GM10248 (cell line): ENCODE measurements at regions not wholly inside any gene's neighbourhood (a gene's known extent, or its start where the extent isn't known, plus 50 kb on each side); places are given as distances from the start of the nearest gene placed in this dataset.
"Not testable (repeated sequence)": the region's sequence is repeated elsewhere in the genome, so short reads cannot be mapped to it uniquely, and the experiment has no call there.

Source experiments
- CTCF ChIA-PET: fragments of 300-600 bp; sonication (Branson Sonifier 250); formaldehyde crosslinking; extraction: SDS; loops from one replicate; lab custom pipeline; 2021; ENCODE audit warnings: antibody characterized with exemption; lab: Yijun Ruan, JAX
- POLR2A ChIA-PET: fragments of 350-650 bp; sonication (Branson Sonifier 250); formaldehyde crosslinking; extraction: SDS; loops from one replicate; lab custom pipeline; 2020; ENCODE audit warnings: antibody characterized with exemption; lab: Yijun Ruan, JAX
- DNase-seq: peaks from one replicate; pipeline ENCODE4 v3.0.0; 2012; ENCODE audit errors: extremely low spot score
- CTCF ChIP-seq: IDR thresholded peaks from 2 replicates; pipeline ENCODE4 v1.5.1; 2012; ENCODE audit warnings: mild to moderate bottlenecking, low read depth; ENCODE audit errors: extremely low read depth, missing control alignments, control extremely low read depth

GRCh38 chr2:35606394-35606793, 749.2 kb upstream of the CRIM1 start:
- ChIA-PET POLR2A (no interaction called here), CTCF (interaction anchor here (1.0 kb wide), 1 partner anchor 11 kb away, joined by 4 read pairs; no protein-coding TSS in a partner anchor)
- no peak for TF ChIP-seq CTCF
- no peak for DNase-seq

DNA sequence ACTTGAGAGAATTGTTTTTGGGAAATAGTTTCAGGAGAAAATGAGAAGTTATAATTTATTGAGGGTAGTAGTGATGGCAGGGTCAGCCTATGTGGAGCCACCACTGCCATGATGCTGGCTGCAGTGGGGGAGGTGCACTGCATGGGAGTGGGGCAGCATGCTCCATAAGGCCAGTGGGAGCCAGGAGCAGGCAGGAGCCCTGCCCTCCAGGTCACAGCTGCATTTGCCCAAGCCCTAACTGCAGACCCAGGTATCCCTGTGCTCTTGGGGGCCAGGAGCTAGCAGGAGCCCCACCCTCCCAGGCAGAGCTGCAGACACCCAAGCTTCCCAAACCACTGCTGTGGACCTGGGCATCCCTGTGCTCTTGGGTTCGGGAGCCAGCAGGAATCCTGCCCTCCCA, 757.3 kb upstream of the CRIM1 start:
- TF ChIP-seq CTCF: no peak
- ChIA-PET CTCF (interaction anchor here (1.3 to 1.9 kb wide), 3 partner anchors 10 to 44 kb away, joined by 4 to 6 read pairs (median 4); no protein-coding TSS in a partner anchor), POLR2A (no interaction called here)
- no peak for DNase-seq

- DNase-seq: no peak
- ChIA-PET POLR2A (no interaction called here), CTCF (interaction anchor here (1.4 kb wide), 1 partner anchor 8 kb away, joined by 3 read pairs; no protein-coding TSS in a partner anchor)
- no peak for TF ChIP-seq CTCF
These were observed 763.7 kb upstream of the CRIM1 start for GRCh38 chr2:35591886-35592285.

DNA sequence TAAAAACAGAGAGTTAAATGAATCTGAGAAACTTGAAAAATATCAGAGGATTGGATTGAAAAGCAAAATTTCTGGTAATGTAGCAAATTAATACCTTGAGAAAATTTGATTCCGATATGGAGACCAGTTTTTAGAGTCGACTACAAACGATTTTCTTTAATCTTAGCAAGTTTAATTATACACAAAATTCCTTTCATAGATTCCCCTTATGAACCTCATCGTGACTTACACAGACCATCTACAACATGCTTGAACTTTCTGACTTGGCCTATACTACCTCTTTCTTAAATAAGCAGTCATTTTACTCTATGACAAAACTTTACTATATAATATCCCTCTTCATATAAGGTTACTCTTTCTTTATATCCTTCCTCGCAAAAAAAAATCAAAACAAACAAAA, 769.6 kb upstream of the CRIM1 start:
- no peak for DNase-seq
- ChIA-PET POLR2A (no interaction called here), CTCF (interaction anchor here (1.2 kb wide), 1 partner anchor 12 kb away, joined by 3 read pairs; no protein-coding TSS in a partner anchor)
- TF ChIP-seq CTCF: no peak

- no peak for DNase-seq
- CTCF ChIA-PET: no interaction called here
- POLR2A ChIA-PET: no interaction called here
- TF ChIP-seq CTCF: no peak
These were observed 772.9 kb upstream of the CRIM1 start for GRCh38 chr2:35582637-35583036.

- no peak for TF ChIP-seq CTCF
- POLR2A ChIA-PET: no interaction called here
- DNase-seq: no peak
- CTCF ChIA-PET: no interaction called here
These were observed 774.6 kb upstream of the CRIM1 start for GRCh38 chr2:35580956-35581355.

DNA sequence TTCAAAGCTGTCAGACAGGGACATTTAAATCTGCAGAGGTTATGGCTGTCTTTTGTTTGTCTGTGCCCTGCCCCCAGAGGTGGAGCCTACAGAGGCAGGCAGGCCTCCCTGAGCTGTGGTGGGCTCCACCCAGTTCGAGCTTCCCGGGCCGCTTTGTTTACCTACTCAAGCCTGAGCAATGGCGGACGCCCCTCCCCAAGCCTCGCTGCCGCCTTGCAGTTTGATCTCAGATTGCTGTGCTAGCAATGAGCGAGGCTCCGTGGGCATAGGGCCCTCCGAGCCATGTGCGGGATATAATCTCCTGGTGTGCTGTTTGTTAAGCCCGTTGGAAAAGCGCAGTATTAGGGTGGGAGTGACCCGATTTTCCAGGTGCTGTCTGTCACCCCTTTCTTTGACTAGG, 787.0 kb upstream of the CRIM1 start:
- POLR2A ChIA-PET, CTCF ChIA-PET, DNase-seq: not testable (repeated sequence)
